Mucosa of gallbladder (tissue), 1 donor: ENCODE measurements at regions not wholly inside any gene's neighbourhood (a gene's known extent, or its start where the extent isn't known, plus 50 kb on each side); places are given as distances from the start of the nearest gene placed in this dataset.

ENCODE experiments used
- DNase-seq: peaks from one replicate; pipeline ENCODE4 v3.0.0-alpha.2; 2020; ENCODE audit warnings: low spot score
- donor health status: DM: no; HTN: no; CAD: no.

DNA sequence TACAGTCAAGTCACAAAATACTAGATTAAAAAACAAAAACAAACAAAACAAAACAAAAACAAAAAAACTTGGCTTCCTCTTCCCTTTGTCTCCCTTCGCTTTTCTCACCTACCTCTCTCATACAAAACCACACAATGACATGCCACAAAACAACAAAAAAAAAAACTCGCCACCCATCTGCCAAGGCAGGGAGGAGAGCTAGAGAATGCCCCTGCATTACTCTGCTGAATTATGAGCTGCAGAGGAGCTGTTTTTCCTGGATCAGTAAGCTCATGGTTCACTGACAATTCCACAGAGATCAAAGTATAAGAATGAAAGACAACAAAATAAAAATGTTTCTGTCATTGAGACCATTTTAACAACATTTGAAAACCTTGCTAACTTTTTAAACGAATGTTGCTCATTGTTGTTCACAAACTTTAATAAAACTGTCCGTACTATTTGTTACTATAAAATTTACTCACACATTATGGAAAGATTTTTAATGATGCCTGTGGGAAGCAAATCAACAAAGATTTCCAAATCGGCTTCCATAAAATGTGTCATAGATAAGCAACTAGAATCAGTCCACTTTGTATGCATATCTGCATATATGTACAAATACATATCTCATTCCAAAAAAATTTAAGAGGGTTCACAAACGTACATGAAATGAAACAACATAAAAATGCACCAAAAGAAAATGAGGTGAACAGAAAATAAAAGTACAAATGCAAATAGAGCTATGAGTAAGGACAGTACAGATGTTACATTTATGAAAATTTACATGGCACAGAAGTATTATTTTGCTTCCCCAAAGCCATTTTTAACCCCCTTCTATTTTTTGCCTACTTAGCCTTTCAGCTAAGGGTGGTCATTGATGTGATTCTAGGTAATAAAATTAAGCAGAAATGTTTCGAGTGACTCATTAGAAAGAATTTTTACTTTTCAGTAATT is 252.4 kb upstream of the FAT4 start:
- DNase-seq, result no peak

DNA sequence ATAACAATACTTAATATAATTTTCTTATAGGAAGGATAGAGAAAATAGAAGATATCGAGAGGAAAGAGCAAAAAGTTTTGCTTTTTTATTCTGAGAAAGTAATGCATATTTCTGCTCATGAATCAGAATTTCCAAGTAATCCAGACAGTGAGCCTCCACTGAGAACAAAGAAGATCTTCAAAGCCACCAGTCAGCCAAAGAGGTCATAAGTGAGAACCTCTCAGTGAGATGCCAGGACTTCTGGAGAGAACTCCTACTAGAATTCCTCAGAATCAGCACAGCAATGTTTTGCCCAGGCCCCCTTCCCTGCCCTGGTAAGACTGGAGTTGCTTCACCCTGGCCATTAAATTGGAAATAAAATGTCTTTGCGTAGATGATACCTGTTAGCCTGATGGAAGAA is 254.4 kb upstream of the FAT4 start:
- no peak for DNase-seq

DNA sequence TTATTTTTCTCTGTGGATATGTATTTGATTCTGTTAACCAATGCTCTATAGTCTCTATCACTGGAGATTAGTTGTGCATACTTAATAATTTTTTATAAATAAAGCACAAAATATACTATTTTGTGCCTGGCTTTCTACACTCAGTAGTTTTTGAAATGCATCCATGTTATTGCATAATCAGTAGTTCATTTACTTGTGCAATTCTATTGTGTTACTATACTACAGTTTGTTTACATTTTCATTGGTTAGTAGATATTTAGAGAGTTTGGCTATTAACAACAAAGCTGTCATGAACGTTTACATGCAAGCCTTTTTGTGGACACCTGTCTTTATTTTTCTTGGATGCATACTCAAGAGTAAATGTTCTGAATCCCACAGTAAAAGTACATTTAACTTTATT is 265.0 kb upstream of the FAT4 start:
- DNase-seq, result no peak

DNA sequence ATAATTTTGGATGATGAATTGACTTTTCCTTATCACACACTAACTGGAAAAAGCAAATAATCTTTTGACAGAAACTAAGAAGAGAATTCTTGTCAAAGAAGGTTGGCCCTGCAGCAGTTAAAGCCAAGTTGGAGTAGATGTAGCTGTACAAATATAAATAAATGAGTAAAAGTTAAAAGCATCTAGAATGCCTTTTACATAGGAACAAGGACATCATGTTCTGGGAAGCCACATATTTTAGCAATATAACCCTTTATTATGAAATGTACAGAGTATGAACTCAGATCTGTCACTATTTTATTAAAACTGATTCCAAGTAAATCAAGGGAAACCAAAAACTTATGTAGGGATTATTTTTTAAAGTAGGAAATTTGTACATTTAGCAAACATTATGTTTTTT is 269.4 kb upstream of the FAT4 start:
- no peak for DNase-seq

DNA sequence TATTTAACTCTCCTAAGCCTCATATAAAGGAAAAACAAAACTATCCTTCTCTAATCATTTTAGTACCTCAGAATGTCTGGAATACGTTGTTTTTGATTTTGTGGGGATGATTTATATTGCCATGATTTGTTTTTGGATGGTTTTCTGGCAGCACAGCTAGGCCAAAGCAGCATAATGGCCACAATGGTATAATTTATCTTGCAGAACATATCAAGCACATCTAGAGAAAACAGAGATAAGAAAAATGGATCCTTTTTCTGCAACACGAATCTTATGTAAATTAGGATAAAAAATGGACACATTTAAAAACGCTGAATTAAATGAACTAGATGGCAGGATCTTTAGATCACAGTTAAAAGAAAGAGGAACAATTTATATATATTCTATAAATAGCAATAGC is 269.9 kb upstream of the FAT4 start:
- no peak for DNase-seq

DNA sequence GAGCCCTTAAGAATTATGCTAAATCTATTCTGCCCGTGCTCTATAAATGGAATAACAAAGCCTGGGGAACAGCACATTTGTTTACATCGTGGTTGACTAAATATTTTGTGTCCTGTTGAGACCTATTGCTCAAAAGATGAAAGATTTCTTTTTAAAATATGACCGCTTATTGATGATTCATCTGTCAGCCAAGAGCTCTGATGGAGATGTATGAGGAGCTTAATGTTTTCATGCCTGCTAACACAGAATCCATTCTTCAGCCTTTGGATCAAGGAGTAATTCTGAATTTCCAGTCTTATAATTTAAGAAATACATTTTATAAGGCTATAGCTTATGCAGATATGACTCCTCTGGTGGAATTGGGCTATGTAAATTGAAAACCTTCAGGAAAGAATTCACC is 271.3 kb upstream of the FAT4 start:
- no peak for DNase-seq

DNA sequence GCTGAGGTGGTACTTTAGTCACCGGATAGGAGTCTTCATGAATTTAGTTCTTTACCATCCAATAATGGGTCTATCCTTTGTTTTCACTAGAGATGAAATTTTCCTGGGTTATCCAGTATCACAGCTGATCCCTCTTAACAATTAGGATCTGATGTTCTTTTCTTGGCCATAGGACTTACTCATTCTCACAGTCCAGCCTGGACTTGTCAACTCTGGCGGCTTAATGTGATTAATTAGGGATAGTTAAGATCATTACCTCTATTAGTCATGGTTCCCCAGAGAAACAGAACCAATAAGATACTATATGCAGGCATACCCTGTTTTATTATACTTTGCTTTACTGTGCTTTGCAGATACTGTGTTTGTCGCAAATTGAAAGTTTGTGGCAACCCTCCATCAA is 272.7 kb upstream of the FAT4 start:
- DNase-seq, result no peak

DNA sequence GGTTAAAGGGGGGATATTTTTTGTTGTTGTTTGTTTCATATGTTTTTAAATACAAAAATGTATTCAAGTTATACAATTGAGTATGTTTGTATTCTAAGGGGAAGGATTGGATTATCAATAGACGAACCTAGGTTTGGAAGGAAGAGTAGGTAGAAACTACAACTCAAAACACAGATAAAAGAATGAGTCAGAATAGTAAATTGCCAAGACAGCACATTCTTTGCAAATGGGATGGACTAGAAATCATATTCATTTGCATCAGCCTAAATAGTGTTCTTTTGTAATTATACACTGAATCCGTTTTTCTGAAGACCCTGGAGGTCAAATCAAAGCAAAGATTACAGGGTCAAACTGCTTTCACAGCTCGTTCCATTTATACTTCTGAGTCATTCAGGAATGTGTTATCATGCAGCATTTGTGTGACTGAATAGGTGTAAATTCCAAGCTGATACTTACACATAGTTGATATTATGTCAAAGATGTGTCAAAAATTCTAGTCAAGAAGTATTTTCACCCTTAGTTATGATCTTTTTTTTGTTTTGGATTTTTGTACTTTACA is 273.3 kb upstream of the FAT4 start:
- no peak for DNase-seq

DNA sequence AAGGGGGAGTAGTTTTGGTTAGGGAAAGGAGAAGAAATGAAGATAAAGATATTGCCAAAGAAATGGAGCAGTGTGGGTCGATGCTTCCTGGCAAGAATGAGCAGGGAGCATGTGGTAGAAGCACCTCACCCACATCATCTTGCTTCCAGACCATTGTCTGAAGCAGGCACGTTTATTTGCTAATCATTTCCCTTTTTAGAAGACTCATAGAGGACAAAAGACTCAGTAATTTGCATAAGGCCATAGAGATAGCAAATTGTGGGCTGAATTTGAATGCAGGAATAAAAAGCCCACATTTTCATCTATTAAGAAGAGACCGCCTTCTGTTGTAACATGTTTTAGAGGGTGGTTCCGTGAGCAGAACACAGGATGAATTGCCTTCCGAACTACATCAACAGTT is 275.2 kb upstream of the FAT4 start:
- DNase-seq, result no peak

DNA sequence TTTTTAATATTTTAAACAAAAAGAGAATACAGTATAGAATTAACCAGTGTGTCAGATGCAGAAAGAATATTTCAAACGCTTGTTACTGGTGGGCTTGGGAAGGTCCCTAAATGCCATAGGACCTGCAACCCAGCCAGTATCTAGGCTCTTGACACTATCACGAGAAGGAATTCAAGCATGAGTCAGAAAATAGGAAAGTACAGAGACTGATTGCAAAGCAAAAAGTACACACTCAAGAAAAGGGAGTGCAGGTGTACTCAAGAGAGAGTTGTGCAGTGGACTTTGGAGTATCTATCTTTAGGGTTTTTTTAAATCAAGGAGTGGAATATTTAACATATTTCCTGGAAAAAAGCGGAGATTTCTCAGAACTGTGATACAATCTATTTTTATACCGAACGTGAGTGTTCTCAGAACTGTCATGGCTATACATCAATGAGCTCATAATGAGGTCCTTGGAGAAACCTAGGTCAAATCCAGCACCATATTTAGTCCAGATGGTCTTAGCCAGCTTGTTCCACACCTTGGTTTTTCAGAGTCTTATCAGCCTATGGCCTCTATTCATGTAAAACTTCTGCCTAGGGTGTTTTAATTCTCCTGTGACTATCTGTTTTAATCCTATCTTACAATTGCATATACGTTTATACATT is 291.8 kb upstream of the FAT4 start:
- no peak for DNase-seq

DNA sequence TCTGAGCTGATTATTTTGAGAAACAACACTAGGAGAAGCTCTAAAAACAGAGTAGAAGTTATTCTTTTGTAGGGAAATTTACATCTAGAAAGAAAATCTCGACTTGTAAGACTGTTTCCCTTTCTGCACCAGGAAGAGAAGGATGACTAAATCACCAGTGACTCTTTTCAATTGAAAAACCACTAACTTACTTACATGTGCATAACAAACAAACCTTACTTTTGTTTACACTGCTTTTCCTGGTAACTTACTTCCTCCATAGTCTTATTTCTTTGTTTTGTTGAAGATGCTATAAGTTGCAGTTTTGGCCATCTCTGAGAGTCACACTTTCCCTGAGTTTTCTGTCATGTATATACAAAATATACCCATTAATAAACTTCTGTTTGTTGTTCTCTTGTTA is 293.6 kb upstream of the FAT4 start:
- DNase-seq, result no peak

DNA sequence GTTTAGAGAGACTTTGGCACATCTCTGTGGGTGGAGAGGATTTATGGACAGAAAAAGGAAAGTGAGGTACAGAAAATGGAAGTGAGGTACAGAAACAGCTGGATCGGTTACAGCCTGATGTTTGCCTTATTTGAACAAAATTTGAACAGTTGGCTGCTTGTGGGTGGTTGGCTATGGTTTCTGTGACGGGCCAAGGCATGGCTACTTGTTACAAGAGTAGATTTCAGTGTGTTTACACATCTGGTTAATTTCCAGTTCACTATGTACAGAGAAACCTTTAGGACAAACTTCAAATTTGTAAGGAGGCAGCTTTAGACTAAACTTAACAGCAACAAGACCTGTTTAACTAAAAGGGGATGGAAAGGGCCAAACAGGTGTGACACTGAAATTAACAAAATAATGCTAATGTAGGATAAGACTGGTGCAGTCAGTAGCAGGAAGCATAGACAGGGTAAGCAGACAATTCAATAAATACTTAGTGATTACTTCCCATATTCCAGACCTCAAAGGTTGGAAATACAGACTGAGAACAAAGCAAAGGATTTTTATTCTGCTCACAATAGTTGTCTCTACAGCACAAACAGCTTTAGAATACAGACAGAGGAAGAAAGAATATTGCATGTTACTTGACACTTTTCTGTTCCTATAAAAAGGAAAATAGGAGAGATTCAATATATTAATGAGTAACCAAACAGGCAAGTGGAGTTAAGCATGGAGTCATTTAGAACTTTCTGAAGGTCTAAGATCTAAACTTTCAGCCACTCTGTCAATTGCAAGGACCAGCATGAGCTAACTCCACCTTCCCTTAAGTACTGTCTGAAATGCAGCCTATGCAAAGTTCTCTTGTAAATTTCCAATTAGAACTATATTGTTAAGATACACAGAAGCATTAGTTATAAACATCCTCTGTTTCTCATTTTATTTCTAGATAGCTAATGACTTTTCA is 294.4 kb upstream of the FAT4 start:
- DNase-seq, result no peak

DNA sequence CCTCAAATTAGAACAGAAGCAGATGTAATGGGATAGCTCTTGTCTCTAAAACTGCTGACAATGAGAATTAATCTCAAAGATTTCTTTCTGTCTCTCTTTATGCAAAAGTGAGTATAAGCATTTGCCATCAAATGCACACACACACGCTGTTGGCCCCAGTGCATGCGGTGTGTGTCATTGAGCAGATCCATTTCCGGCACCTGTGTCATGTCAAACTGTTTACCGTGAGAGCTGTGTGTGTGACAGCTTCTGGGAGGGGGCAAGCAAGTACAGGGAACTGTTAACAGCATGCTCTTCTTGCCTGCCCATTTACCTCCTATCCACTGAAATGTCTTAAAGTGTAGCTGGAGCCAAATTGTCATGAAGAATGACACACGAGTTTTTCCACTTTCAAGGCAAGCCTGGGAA is 297.9 kb upstream of the FAT4 start:
- no peak for DNase-seq

DNA sequence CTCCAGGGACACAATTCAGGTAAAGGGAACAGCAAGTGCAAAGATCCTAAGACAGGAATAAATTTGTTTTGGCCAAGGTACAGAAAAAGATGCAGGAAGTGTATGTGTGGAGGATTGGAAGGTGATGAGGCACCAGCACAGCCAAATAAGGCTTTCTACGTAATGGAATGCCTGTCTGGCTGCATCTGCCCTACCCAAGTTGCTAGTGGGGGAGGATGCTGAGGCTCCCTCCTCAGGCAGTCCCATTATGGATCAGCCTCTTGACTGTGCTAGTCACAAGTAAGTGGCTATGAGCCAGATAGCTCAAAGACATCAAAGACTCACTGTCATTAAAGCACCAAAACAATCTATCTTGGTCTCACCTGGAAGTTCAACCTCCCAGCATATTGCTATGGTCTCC is 300.9 kb upstream of the FAT4 start:
- no peak for DNase-seq

DNA sequence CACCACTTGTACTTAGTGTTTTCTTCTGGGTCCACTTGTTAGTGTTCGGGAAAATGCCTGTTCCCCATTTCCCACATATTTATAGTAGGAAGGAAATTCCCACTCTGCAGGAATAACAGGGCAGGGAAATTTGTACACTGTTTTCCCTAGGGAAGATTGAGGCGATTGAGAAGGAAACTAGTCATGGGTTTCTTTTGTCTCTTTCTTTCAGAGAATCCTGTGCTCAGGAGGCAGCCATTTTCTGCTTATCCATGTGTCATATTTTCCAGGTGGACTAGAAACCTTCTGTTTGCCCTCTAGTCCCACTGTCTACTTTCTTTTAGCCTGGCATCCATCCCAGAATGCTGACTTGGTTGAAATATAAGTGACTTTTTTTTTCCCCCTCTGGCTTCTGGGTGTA is 299.1 kb upstream of the ANKRD50 start:
- DNase-seq, result no peak

DNA sequence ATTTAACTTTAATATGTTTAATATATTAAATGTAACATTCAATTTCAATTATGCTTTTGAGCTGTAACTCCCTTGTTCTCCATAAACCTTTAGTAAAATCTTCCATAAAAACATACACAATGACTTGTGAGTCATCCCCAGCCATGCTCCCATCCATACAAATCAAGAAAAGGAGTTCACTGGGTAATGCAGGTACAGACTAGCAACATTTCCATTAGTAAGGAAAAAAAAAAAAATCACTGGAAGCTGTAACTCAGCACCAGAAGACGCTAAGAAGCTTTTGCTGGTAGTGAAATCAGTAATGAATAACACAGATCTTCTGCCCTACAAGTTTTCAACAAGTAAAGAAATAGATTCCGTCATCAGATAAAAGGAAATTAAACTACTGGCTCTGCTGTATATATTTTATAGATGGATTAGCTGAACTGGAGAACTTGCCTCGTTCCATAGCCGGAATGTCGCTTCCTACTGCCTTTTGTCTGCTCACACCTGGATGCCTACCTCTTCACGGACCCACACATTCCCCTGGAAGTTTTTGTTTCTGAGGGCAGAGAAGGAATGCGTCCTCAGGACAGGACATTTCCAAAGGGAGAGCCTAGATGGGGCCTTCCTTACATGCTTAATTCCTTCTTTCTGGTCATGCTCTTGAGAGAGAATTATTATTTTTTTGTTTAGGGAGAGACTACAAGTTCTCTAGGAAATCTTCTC is 298.4 kb upstream of the ANKRD50 start:
- DNase-seq, result no peak

DNA sequence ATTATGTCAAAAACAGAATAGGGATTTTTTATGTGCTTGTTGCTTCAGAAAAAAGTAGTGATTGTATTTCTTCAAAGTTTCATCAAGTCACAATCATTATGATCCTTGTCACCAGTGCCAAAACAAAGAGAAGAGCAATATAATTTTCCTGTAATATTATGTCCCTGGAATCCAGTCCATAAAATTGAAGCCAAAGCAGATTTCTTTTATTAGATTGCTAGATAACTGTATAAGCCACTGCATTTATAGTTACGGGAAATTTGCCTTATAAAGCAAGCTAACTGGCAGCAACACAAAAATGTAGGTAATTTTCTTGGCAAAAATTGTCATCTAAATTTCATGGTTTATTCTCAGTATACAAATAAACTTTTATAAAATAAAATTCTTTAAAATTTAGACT is 296.1 kb upstream of the ANKRD50 start:
- no peak for DNase-seq

DNA sequence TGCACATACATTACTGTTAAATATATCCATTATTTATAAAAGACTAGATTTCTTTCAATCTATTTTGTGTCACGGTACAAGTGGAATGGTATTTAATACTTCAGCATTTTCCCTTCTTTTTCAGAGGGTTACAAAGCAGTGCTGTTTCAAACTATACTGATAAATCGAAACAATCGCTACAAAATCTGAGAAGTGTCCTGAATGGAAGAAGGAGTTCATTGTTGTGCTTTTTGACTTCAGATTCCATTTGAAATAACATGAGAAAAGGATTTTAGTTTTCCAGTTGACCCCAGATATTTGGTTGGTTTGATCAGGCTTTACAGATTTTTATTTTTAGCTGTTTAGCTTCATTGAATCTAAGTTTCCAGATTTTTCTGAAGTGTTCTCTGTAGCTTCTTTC is 292.1 kb upstream of the ANKRD50 start:
- DNase-seq, result no peak

DNA sequence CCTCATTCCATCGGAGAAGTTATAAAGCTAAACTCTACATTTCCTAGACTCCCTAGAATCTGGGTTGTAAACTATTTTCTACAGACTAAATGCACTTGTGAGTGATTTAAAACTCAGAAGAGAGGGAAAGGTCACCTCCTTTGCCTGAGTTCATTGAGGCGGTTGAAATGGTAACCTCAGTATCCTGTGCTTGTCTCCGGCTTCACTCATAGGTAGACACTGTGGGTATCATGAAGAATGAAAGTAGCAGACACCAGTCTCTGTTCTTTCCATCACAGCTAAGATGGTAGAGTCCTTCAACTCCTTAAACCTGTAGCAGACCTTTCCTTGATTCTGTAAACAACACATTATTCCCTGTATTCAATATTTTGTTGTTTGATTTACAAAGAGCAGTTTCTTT is 291.3 kb upstream of the ANKRD50 start:
- no peak for DNase-seq

DNA sequence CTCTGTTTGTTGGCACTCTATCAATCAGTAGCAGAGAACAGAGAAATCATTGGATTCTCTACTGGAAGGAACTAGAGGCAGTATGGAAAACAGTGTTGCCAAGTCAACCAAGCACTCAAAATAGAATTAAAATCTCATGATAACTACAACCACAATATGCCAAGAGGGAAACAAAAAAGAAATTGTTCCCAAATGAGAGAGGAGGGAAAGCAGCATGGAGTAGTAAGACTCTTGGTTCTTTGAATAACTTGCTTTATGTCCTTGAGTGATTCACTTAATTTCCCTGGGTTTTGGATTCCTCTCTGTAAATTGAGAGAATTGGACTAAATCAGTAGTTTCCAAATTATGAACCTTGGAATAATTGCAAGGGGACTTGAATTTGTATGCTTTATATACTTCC is 285.5 kb upstream of the ANKRD50 start:
- no peak for DNase-seq

DNA sequence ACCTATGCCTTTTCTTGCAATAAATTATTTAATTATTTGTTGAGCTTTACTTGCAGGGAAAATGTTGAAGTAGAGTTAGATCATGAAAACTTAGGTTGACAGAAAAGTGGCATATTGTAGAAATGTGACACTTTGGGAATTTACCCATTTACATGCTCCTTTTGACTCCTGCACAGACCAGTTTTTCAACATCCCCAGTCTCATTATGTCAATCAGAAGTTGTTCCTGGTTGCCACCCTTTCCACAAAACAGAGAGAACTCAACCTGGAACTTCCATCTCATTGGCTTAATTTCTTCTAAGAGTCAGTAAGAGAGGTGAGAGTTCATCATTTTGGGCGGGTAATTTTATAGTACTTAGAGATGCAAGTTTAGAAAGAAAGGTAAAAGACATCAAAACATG is 284.6 kb upstream of the ANKRD50 start:
- no peak for DNase-seq
